GM20000 (cell line): ENCODE measurements at regions not wholly inside any gene's neighbourhood (a gene's known extent, or its start where the extent isn't known, plus 50 kb on each side); places are given as distances from the start of the nearest gene placed in this dataset.

ENCODE experiments used
- DNase-seq: peaks from one replicate; pipeline ENCODE4 v3.0.0; 2012; ENCODE audit warnings: low spot score
- TF ChIP-seq, protein P1 (sequence below): IDR thresholded peaks from 2 replicates; pipeline ENCODE4 v1.5.1; 2012; ENCODE audit warnings: mild to moderate bottlenecking, control low read depth; ENCODE audit errors: extremely low read depth, missing control alignments

DNA sequence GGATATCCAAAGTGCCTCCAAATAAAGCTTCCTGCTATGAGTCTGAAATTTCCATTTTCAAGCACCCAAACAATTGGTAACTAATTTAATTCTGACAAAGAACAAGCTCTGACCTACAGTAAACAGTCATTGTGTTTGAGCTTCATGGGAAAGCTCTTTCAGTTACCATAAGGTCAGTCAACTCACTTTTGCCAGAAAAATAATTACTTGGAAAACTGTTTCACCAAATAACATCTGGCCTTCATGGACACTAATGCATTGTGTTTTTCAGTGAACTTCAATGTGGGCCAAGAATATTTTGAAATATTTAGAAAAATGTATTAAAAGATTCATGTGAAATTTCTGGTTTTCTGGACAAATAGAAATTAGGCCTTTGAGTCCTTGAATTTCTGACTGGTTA, 369.9 kb downstream of the GALR1 start:
- TF ChIP-seq, protein P1, sequence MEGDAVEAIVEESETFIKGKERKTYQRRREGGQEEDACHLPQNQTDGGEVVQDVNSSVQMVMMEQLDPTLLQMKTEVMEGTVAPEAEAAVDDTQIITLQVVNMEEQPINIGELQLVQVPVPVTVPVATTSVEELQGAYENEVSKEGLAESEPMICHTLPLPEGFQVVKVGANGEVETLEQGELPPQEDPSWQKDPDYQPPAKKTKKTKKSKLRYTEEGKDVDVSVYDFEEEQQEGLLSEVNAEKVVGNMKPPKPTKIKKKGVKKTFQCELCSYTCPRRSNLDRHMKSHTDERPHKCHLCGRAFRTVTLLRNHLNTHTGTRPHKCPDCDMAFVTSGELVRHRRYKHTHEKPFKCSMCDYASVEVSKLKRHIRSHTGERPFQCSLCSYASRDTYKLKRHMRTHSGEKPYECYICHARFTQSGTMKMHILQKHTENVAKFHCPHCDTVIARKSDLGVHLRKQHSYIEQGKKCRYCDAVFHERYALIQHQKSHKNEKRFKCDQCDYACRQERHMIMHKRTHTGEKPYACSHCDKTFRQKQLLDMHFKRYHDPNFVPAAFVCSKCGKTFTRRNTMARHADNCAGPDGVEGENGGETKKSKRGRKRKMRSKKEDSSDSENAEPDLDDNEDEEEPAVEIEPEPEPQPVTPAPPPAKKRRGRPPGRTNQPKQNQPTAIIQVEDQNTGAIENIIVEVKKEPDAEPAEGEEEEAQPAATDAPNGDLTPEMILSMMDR: no peak
- DNase-seq: no peak

DNA sequence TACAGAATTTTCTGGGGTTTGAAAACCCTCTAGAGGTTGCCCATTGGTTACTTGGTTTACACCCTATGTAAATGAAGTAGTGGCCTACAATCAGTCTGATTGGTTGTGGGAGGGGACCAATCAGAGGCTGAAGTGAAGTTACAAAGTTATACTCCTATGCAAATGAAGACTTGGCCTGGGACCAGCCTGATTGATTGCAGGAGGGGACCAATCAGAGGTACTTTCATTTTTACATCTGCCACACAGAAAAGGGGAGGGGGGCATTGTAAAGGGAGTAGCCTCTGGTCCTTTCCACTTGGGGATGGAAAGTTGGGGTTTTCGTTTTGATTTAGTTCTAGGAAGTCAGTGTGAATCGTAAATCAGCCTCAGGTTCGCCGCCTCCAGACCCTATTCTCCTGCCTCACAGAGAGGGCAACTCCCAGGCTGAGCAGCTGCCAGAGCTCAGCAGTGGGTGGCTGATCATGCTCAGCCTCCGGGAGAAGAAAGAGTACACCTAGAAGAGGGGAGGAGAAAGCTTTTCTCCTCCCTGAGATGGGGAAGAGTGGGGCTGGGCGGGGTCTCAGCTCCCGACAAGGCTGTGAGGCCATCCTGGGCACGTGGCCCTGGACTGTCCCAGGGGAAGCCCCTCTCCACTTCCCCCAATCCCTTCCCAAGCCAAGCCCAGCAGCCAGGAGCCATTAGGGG, 372.5 kb downstream of the GALR1 start:
- no peak for DNase-seq
- TF ChIP-seq, protein P1: no peak

GRCh38 chr18:77632758-77633157, 383.1 kb downstream of the GALR1 start:
- TF ChIP-seq, protein P1: no peak
- DNase-seq: no peak

DNA sequence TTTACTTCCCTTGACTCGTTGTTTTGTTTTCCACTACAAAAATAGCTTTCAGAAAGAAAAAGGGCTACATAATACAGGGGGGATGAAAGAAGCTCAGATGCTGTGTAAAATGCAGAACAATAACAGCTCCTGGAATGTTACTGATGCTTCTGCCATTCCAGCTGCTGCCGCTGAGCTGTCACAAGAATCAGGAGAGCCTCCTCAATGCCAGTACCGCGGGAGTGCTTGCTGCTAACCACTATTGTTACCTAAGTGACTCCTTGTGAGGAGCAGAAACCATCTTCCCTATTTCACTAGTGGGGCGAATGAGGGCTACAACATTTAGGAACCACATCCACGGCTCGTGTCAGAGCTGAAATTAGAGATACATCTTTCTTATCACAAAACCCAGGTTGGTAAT, 384.8 kb downstream of the GALR1 start:
- TF ChIP-seq, protein P1: no peak
- DNase-seq: no peak

- TF ChIP-seq, protein P1: no peak
- no peak for DNase-seq
Measured at GRCh38 chr18:77635451-77635850, 385.8 kb downstream of the GALR1 start.

- no peak for DNase-seq
- TF ChIP-seq, protein P1: no peak
Measured at GRCh38 chr18:77635858-77636257, 386.2 kb downstream of the GALR1 start.

DNA sequence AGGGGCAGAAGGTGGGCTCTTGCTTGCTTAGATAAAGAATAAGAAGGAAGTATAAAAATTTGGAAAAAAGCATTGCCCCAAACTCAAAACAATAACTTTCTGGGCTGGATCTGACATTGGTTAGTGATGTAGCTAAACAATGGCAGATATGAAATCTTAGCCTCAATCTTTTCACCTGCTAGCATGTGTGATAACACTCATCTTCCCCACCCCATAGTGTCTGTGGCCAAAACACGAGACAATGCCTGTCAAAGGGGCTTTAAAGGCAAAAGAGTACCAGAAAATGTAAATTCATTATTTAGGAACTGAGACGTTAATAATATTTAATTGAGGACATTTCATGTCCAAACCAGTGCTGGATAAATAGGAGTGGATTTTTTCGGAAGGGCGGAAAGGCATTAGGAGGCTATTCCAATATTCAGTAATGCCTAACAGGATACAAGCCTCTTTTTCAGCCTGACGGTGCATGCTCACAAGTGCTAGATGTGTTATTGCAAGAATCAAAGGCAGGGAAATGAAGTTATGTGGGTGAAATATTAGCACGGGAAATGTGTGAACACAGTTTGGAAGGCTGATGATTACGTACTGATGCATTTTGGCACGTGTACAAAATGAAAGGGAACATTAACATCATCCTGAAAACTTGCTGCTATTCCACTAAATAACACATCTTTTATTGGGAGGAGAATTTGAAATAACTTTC, 395.7 kb downstream of the GALR1 start:
- TF ChIP-seq, protein P1: no peak
- DNase-seq: no peak
